Esophagus muscularis mucosa (tissue), 4 donors: ENCODE measurements at regions not wholly inside any gene's neighbourhood (a gene's known extent, or its start where the extent isn't known, plus 50 kb on each side); places are given as distances from the start of the nearest gene placed in this dataset.
"Not testable (repeated sequence)": the region's sequence is repeated elsewhere in the genome, so short reads cannot be mapped to it uniquely, and the experiment has no call there.

Source experiments
- DNase-seq: peaks from one replicate; pipeline ENCODE4 v3.0.0-alpha.2; 2017; ENCODE audit errors: extremely low spot score
- H3K27ac ChIP-seq, 4 donors: fragments of 200-600 bp; sonication (generic); replicated peaks in 1 of 4; 1 replicate in 3 of 4; 2 replicates in 1 of 4; pipeline ENCODE4 v1.5.1; 2016 to 2019; ENCODE audit warnings: mild to moderate bottlenecking in 1 of 4
- H3K27me3 ChIP-seq, 4 donors: fragments of 200-600 bp; sonication (generic); one replicate each; pipeline versions ENCODE4 v1.5.1 to v1.6.0; 2016 to 2019
- H3K36me3 ChIP-seq, 4 donors: fragments of 200-600 bp; sonication (generic); one replicate each; pipeline ENCODE4 v1.5.1; 2016 to 2019
- H3K4me1 ChIP-seq, 4 donors: fragments of 200-600 bp; sonication (generic); one replicate each; pipeline ENCODE4 v1.5.1; 2016 to 2019
- H3K4me3 ChIP-seq, 4 donors: fragments of 200-600 bp; sonication (generic); 1 replicate in 2 of 4; 2 replicates in 2 of 4; pipeline ENCODE4 v1.5.1; 2016 to 2019; ENCODE audit warnings: mild to moderate bottlenecking in 4 of 4, moderate library complexity in 1 of 4
- H3K9me3 ChIP-seq, 4 donors: fragments of 200-600 bp; sonication (generic); 1 replicate in 3 of 4; 2 replicates in 1 of 4; pipeline ENCODE4 v1.5.1; 2016 to 2019
- EP300 ChIP-seq: sonication (generic); formaldehyde crosslinking; IDR thresholded peaks from one replicate; pipeline ENCODE4 v1.6.1; 2017; ENCODE audit warnings: antibody characterized with exemption
- POLR2A ChIP-seq: fragments of 450-650 bp; IDR thresholded peaks from one replicate; pipeline ENCODE4 v1.6.1; 2017; ENCODE audit warnings: antibody characterized with exemption, moderate library complexity, mild to moderate bottlenecking, low read depth
- POLR2AphosphoS5 ChIP-seq, 2 donors: sonication (generic); formaldehyde crosslinking; IDR thresholded peaks; one replicate each; pipeline ENCODE4 v1.6.1; 2017; ENCODE audit warnings: antibody characterized with exemption in 2 of 2
- WGBS: methylation state at CpG from one replicate; pipeline ENCODE4 v1.1.5; 2018; 5-methylcytosine and 5-hydroxymethylcytosine counted together
- intact Hi-C: fragments of 100-400 bp; cut with DNase I; formaldehyde crosslinking; loops from one replicate; pipeline ENCODE4 v1.15.1; 2023
- TF ChIP-seq, protein P1 (sequence below), 3 experiments: fragments of 200-600 bp in 2 of 3; fragments of 450-650 bp in 1 of 3; sonication (generic) in 2 of 3; IDR thresholded peaks; one replicate each; pipeline ENCODE4 v1.5.1; 2017 to 2019; ENCODE audit warnings: antibody characterized with exemption in 3 of 3, mild to moderate bottlenecking in 2 of 3, moderate library complexity in 1 of 3

DNA sequence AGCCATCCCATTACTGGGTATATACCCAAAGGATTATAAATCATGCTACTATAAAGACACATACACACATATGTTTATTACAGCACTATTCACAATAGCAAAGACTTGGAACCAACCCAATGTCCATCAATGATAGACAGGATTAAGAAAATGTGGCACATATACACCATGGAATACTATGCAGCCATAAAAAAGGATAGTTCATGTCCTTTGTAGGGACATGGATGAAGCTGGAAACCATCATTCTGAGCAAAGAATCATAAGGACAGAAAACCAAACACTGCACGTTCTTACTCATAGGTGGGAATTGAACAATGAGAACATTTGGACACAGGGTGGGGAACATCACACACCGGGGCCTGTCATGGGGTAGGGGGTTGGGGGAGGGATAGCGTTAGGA lies 60.3 kb upstream of the NMU start:
- intact Hi-C loops, DNase-seq, H3K9me3 ChIP-seq, H3K27me3 ChIP-seq, H3K27ac ChIP-seq, H3K4me1 ChIP-seq, H3K4me3 ChIP-seq, H3K36me3 ChIP-seq: not testable (repeated sequence)
- 87% methylated on average over 3 of the region's 3 CpGs for WGBS

DNA sequence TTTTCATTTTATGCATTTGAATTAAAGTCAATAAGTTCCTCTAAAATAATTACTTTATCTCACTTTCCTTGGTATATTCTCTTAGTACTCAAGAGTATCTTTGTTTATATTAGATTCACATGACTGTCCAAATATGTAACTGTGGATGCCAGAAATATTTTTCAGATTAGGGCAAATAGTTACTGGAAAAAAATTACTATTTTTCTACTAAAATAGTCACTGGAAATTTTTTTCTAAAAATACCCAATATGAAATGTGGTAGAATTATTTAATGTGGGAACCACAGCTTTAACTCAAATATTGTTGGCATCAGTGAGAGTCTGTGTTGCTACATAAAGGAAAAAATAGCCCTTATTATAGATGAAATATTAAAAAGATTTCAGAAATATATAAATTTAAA lies 70.4 kb upstream of the NMU start:
- intact Hi-C loops, result no loop called here
- no peak for TF ChIP-seq POLR2AphosphoS5 (IDR thresholded peaks at IDR 0.05)
- DNase-seq, result no peak

DNA sequence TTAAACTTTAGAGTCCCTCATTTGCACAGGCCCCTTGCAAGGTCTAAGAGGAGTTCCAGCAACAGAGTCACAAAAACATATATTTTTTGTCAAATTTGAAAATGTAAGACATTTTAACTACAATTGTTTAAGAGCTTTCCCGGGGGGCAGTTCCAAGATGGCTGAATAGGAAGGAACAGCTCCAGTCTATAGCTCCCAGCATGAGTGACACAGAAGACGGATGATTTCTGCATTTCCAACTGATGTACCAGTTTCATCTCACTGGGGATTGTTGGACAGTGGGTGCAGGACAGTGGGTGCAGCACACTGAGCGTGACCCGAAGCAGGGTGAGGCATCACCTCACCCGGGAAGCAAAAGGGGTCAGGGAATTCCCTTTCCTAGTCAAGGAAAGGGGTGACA lies 71.4 kb upstream of the NMU start:
- intact Hi-C loops, result no loop called here
- H3K36me3 ChIP-seq, result no peaks in the 10 kb centered on the region
- no peak for TF ChIP-seq EP300
- TF ChIP-seq POLR2A, result no peak
- TF ChIP-seq, protein P1, sequence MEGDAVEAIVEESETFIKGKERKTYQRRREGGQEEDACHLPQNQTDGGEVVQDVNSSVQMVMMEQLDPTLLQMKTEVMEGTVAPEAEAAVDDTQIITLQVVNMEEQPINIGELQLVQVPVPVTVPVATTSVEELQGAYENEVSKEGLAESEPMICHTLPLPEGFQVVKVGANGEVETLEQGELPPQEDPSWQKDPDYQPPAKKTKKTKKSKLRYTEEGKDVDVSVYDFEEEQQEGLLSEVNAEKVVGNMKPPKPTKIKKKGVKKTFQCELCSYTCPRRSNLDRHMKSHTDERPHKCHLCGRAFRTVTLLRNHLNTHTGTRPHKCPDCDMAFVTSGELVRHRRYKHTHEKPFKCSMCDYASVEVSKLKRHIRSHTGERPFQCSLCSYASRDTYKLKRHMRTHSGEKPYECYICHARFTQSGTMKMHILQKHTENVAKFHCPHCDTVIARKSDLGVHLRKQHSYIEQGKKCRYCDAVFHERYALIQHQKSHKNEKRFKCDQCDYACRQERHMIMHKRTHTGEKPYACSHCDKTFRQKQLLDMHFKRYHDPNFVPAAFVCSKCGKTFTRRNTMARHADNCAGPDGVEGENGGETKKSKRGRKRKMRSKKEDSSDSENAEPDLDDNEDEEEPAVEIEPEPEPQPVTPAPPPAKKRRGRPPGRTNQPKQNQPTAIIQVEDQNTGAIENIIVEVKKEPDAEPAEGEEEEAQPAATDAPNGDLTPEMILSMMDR (IDR thresholded peaks at IDR 0.05), result no peak
- TF ChIP-seq POLR2AphosphoS5 (IDR thresholded peaks at IDR 0.05), result no peak
- 90% methylated on average over 5 of the region's 5 CpGs for WGBS
- H3K4me3 ChIP-seq, result no peak overlapping the region
- no peaks in the 10 kb centered on the region for H3K4me1 ChIP-seq
- no peaks in the 10 kb centered on the region for H3K27me3 ChIP-seq
- H3K27ac ChIP-seq, result no peak overlapping the region
- no peak for DNase-seq
- H3K9me3 ChIP-seq, result no peaks in the 10 kb centered on the region

More for the DNA sequence above, 70.4 kb upstream of the NMU start:
- Histone ChIP-seq H3K36me3 (no peaks in the 10 kb centered on the region), H3K4me3 (no peak overlapping the region), H3K27me3 (no peaks in the 10 kb centered on the region), H3K4me1 (no peaks in the 10 kb centered on the region), H3K27ac (no peak overlapping the region), H3K9me3 (no peaks in the 10 kb centered on the region)

DNA sequence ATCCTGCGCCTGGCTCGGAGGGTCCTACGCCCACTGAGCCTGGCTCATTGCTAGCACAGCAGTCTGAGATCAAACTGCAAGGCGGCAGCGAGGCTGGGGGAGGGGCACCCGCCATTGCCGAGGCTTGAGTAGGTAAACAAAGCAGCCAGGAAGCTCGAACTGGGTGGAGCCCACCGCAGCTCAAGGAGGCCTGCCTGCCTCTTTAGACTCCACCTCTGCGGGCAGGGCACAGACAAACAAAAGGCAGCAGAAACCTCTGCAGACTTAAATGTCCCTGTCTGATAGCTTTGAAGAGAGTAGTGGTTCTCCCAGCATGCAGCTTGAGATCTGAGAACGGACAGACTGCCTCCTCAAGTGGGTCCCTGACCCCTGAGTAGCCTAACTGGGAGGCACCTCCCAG lies 71.9 kb upstream of the NMU start:
- H3K4me3 ChIP-seq, H3K36me3 ChIP-seq, H3K9me3 ChIP-seq, intact Hi-C loops, H3K27ac ChIP-seq, H3K27me3 ChIP-seq, H3K4me1 ChIP-seq, DNase-seq: not testable (repeated sequence)
- WGBS, result 81% methylated on average over 9 of the region's 11 CpGs

DNA sequence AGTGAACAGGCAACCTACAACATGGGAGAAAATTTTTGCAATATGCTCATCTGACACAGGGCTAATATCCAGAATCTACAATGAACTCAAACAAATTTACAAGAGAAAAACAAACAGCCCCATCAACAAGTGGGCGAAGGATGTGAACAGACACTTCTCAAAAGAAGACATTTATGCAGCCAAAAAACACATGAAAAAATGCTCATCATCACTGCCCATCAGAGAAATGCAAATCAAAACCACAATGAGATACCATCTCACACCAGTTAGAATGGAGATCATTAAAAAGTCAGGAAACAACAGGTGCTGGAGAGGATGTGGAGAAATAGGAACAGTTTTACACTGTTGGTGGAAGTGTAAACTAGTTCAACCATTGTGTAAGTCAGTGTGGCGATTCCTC lies 76.7 kb upstream of the NMU start:
- H3K9me3 ChIP-seq, intact Hi-C loops, H3K27ac ChIP-seq, H3K4me3 ChIP-seq, H3K4me1 ChIP-seq, H3K36me3 ChIP-seq, DNase-seq, H3K27me3 ChIP-seq: not testable (repeated sequence)
- 84% methylated on average over 2 of the region's 2 CpGs for WGBS

DNA sequence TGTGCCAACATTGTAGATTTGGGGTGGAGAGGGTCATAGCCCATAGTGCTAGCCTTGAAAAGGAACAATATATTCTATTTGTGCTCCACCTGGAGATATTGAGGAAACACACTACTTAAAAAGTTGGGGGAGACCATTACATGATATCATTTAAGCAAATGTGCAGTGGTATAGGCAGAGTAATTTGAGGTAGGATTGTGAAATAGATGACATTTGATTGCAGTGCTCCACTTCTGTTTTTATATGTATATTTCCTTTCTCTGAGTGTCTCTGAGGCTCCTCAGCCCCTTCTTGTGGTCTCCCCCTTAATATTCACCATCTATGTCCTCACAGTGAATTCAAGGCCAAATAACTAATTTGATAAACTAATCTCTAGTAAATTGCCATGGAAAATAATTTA lies 85.6 kb upstream of the NMU start:
- Histone ChIP-seq H3K9me3 (no peaks in the 10 kb centered on the region), H3K27ac (no peak overlapping the region), H3K4me1 (no peaks in the 10 kb centered on the region), H3K27me3 (no peaks in the 10 kb centered on the region), H3K4me3 (no peak overlapping the region), H3K36me3 (no peaks in the 10 kb centered on the region)
- no peak for DNase-seq
- TF ChIP-seq, protein P1 (IDR thresholded peaks at IDR 0.05), result no peak
- TF ChIP-seq POLR2AphosphoS5 (IDR thresholded peaks at IDR 0.05) (no peak), EP300 (no peak), POLR2A (no peak)
- intact Hi-C loops, result no loop called here

DNA sequence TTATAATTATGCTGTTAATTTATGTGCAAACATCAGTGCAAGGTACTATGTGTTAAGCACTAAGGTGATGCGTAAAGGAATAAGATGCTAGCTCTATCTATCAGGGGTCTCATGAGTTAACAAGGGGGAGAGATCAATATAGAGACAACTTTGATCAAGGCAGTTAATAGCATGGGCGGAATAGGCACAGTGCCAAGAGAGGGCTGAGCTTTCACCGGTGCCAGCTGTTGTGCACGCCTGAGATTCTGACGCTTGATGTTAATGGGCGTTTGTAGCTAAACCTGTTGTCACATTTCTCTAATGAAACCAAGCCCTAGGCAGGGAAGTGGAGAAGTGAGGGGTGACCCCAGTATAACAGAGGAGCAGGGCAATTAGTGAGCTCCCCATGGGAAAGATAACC lies 86.0 kb upstream of the NMU start:
- Histone ChIP-seq H3K4me1 (no peaks in the 10 kb centered on the region), H3K27ac (no peak overlapping the region), H3K36me3 (no peaks in the 10 kb centered on the region), H3K27me3 (no peaks in the 10 kb centered on the region), H3K9me3 (no peaks in the 10 kb centered on the region), H3K4me3 (no peak overlapping the region)
- TF ChIP-seq EP300, result no peak
- TF ChIP-seq POLR2AphosphoS5 (IDR thresholded peaks at IDR 0.05), result no peak
- TF ChIP-seq, protein P1 (IDR thresholded peaks at IDR 0.05), result no peak
- no peak for TF ChIP-seq POLR2A
- intact Hi-C loops, result no loop called here
- no peak for DNase-seq
- WGBS, result 65% methylated on average over 6 of the region's 6 CpGs
